Hepatocyte (in vitro differentiated cells): ENCODE measurements at regions not wholly inside any gene's neighbourhood (a gene's known extent, or its start where the extent isn't known, plus 50 kb on each side); places are given as distances from the start of the nearest gene placed in this dataset.

Experiments used
- DNase-seq: peaks from one replicate; pipeline ENCODE4 v3.0.0-alpha.2; 2016; ENCODE audit warnings: low spot score
- H2AFZ ChIP-seq: fragments of 200-600 bp; sonication (generic); 2 replicates; pipeline ENCODE4 v1.6.0; 2016; ENCODE audit warnings: antibody characterized with exemption, mild to moderate bottlenecking
- H3K27ac ChIP-seq: fragments of 200-600 bp; sonication (generic); 2 replicates; pipeline ENCODE4 v1.5.1; 2016; ENCODE audit warnings: mild to moderate bottlenecking
- H3K27me3 ChIP-seq: fragments of 200-600 bp; sonication (generic); 2 replicates; pipeline ENCODE4 v1.6.1; 2016
- H3K36me3 ChIP-seq: fragments of 200-600 bp; sonication (generic); replicated peaks from 2 replicates; pipeline ENCODE4 v1.5.1; 2016; ENCODE audit warnings: low read depth; ENCODE audit not compliant: insufficient read depth
- H3K4me1 ChIP-seq: fragments of 200-600 bp; sonication (generic); 2 replicates; pipeline ENCODE4 v1.5.1; 2016; ENCODE audit warnings: mild to moderate bottlenecking, moderate library complexity; ENCODE audit not compliant: insufficient read depth
- H3K4me2 ChIP-seq: fragments of 200-600 bp; sonication (generic); 2 replicates; pipeline ENCODE4 v1.6.0; 2016
- H3K4me3 ChIP-seq: fragments of 200-600 bp; sonication (generic); 2 replicates; pipeline ENCODE4 v1.5.1; 2016; ENCODE audit warnings: mild to moderate bottlenecking
- H3K79me2 ChIP-seq: fragments of 200-600 bp; sonication (generic); 2 replicates; pipeline ENCODE4 v1.6.0; 2017; ENCODE audit warnings: mild to moderate bottlenecking
- H3K9me2 ChIP-seq: fragments of 200-600 bp; sonication (generic); replicated peaks from 2 replicates; pipeline ENCODE4 v1.6.0; 2017; ENCODE audit warnings: mild to moderate bottlenecking; ENCODE audit not compliant: insufficient read depth
- H3K9me3 ChIP-seq: fragments of 200-600 bp; sonication (generic); 2 replicates; pipeline ENCODE4 v1.5.1; 2016; ENCODE audit warnings: low read depth, mild to moderate bottlenecking
- H4K20me1 ChIP-seq: fragments of 200-600 bp; sonication (generic); 2 replicates; pipeline ENCODE4 v1.6.0; 2016; ENCODE audit warnings: mild to moderate bottlenecking; ENCODE audit not compliant: insufficient read depth, poor library complexity, severe bottlenecking
- EZH2 ChIP-seq: fragments of 200-600 bp; sonication (generic); IDR thresholded peaks from 2 replicates; pipeline ENCODE4 v1.6.1; 2016; ENCODE audit warnings: antibody characterized with exemption, mild to moderate bottlenecking, borderline replicate concordance
- EZH2phosphoT487 ChIP-seq: fragments of 200-600 bp; sonication (generic); IDR thresholded peaks from one replicate; pipeline ENCODE4 v1.6.1; 2018; ENCODE audit warnings: antibody characterized with exemption, mild to moderate bottlenecking, low read depth, moderate library complexity; ENCODE audit not compliant: unreplicated experiment, severe bottlenecking
- WGBS: methylation state at CpG from one replicate; pipeline ENCODE4 v1.1.6; 2016; ENCODE audit warnings: low lambda C conversion rate; ENCODE audit errors: missing lambda C conversion rate; 5-methylcytosine and 5-hydroxymethylcytosine counted together
- TF ChIP-seq, protein P1 (sequence below): fragments of 200-600 bp; sonication (generic); IDR thresholded peaks from 2 replicates; pipeline ENCODE4 v1.5.1; 2016; ENCODE audit warnings: antibody characterized with exemption, mild to moderate bottlenecking; ENCODE audit not compliant: poor library complexity

DNA sequence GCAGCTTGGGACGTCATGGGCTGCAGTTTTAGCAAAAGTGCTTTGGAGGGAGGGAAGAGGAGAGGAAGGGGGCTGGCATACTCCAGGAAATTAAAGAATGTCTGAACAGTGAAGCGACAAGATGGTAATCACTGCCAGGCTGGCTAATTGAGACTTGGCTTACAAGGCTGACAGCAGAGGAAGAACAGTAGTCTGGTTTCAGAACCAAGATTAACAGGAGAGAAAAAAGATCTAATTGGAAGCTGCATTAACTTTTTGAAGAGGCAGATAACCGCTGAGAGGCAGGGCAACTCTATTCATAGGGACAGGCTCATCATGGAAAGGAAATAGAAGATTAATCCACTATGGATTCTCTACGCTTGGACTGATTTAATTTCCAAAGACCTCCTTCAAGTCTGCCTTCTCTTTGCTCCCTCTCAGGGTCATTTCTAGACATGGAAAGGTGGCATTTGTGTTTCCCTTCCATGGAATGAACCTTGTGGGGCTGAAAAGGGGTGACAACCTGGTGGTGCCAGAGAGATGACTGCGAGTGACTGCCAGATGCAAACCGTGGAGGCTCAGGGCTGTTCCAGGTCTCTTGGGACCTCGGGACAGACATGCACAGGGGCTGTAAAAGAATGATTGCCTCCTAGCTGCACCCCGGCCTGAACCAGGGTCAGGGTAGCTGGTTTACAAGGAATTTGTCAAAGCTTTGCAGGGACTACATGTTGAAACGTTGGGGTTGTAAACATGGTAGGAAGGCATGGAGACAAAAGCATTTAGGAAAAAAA is 210.2 kb upstream of the NPY start:
- Histone ChIP-seq H4K20me1 (no peaks in the 10 kb centered on the region), H3K4me1 (no peaks in the 10 kb centered on the region), H3K4me2 (peak overlapping the region; percentile 53), H2AFZ (peak overlapping the region; percentile 38), H3K4me3 (no peak overlapping the region), H3K9me2 (no peaks in the 10 kb centered on the region), H3K36me3 (no peaks in the 10 kb centered on the region), H3K79me2 (no peaks in the 10 kb centered on the region), H3K27ac (no peak overlapping the region), H3K27me3 (no peaks in the 10 kb centered on the region), H3K9me3 (no peaks in the 10 kb centered on the region)
- TF ChIP-seq, protein P1, sequence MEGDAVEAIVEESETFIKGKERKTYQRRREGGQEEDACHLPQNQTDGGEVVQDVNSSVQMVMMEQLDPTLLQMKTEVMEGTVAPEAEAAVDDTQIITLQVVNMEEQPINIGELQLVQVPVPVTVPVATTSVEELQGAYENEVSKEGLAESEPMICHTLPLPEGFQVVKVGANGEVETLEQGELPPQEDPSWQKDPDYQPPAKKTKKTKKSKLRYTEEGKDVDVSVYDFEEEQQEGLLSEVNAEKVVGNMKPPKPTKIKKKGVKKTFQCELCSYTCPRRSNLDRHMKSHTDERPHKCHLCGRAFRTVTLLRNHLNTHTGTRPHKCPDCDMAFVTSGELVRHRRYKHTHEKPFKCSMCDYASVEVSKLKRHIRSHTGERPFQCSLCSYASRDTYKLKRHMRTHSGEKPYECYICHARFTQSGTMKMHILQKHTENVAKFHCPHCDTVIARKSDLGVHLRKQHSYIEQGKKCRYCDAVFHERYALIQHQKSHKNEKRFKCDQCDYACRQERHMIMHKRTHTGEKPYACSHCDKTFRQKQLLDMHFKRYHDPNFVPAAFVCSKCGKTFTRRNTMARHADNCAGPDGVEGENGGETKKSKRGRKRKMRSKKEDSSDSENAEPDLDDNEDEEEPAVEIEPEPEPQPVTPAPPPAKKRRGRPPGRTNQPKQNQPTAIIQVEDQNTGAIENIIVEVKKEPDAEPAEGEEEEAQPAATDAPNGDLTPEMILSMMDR: no peak
- no peak for TF ChIP-seq EZH2phosphoT487
- no peak for TF ChIP-seq EZH2
- no peak for DNase-seq
- WGBS: 62% methylated on average over 9 of the region's 9 CpGs

DNA sequence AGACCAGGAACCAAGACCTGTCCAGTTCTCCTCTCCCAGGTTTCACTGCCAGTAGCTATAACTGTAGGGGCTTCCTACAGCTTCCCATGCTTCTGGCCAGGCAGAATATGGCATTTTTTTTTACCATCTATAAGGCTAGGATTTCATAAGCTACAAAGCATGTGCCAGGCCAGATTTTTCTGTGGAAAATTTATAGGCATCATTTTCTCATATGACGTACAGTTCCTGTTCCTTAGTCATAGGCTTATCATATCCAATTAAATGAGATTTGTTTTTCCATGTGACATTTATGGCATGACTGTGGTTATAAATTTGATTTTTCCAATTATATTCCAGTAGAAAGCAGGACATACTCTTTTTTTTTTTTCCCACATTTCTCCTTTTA is 208.6 kb upstream of the NPY start:
- Histone ChIP-seq H2AFZ (no peak overlapping the region), H3K79me2 (no peaks in the 10 kb centered on the region), H3K4me2 (peak overlapping the region; percentile 53), H3K9me3 (no peaks in the 10 kb centered on the region), H3K27me3 (no peaks in the 10 kb centered on the region), H3K9me2 (no peaks in the 10 kb centered on the region), H3K4me3 (no peak overlapping the region), H3K36me3 (no peaks in the 10 kb centered on the region), H4K20me1 (no peaks in the 10 kb centered on the region), H3K27ac (peak overlapping the region; percentile 74), H3K4me1 (no peaks in the 10 kb centered on the region)
- TF ChIP-seq EZH2phosphoT487: no peak
- no peak for TF ChIP-seq EZH2
- TF ChIP-seq, protein P1: no peak
- WGBS: 54% methylated on average over 1 of the region's 1 CpG
- DNase-seq: no peak

DNA sequence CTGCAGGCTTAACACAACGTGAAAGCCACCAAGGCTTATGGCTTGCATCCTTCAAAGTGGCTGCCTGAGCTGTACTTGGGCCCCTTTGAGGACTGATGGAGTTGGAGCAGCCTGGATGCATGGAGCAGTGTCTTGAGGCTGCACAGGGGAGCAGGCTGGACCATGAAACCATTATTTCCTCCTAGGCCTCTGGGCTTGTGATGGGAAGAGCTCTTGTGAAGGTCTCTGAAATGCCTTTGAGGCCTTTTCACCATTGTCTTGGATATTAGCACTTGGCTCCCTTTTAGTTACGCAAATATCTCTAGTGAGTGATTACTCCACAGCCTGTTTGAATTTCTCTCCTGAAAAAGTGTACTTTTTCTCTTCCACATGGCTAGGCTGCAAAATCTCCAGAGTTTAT is 201.2 kb upstream of the NPY start:
- no peak overlapping the region for H3K4me3 ChIP-seq

More for the DNA sequence above, 201.2 kb upstream of the NPY start:
- Histone ChIP-seq H4K20me1 (no peaks in the 10 kb centered on the region), H3K27me3 (no peaks in the 10 kb centered on the region), H2AFZ (no peak overlapping the region), H3K4me2 (no peak overlapping the region), H3K79me2 (no peaks in the 10 kb centered on the region), H3K9me2 (no peaks in the 10 kb centered on the region), H3K27ac (no peak overlapping the region), H3K36me3 (no peaks in the 10 kb centered on the region), H3K4me1 (no peaks in the 10 kb centered on the region), H3K9me3 (no peaks in the 10 kb centered on the region)
- 79% methylated on average over 2 of the region's 2 CpGs for WGBS
- no peak for TF ChIP-seq EZH2
- no peak for TF ChIP-seq EZH2phosphoT487
- TF ChIP-seq, protein P1: no peak
- no peak for DNase-seq
